ENCODE measurements at regions not wholly inside any gene's neighbourhood (a gene's known extent, or its start where the extent isn't known, plus 50 kb on each side); places are given as distances from the start of the nearest gene placed in this dataset.

DNA sequence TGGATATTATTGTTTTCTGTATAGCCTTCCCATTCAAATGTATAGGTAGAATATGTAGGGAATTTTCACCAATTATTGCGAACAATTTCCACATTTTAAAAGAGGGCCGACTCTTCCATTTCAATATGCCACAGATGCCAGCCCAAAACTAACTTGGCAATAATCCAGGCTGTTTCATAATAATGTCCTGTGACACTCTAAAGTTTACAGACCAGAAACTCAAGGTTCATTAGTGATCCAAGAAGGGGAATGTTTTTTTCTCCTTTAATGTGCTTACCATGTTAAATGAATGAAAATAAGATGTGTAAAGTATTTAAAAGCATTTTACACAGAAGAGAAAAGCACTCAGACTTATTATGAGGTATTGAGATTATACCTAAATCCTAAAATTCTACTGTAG is 63.0 kb upstream of the FAM3C start:
- TF ChIP-seq, protein P1, sequence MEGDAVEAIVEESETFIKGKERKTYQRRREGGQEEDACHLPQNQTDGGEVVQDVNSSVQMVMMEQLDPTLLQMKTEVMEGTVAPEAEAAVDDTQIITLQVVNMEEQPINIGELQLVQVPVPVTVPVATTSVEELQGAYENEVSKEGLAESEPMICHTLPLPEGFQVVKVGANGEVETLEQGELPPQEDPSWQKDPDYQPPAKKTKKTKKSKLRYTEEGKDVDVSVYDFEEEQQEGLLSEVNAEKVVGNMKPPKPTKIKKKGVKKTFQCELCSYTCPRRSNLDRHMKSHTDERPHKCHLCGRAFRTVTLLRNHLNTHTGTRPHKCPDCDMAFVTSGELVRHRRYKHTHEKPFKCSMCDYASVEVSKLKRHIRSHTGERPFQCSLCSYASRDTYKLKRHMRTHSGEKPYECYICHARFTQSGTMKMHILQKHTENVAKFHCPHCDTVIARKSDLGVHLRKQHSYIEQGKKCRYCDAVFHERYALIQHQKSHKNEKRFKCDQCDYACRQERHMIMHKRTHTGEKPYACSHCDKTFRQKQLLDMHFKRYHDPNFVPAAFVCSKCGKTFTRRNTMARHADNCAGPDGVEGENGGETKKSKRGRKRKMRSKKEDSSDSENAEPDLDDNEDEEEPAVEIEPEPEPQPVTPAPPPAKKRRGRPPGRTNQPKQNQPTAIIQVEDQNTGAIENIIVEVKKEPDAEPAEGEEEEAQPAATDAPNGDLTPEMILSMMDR (IDR thresholded peaks at IDR 0.05), result no peak
- no peak for TF ChIP-seq POLR2AphosphoS5 (IDR thresholded peaks at IDR 0.05)
